ENCODE measurements at regions not wholly inside any gene's neighbourhood (a gene's known extent, or its start where the extent isn't known, plus 50 kb on each side); places are given as distances from the start of the nearest gene placed in this dataset.

DNA sequence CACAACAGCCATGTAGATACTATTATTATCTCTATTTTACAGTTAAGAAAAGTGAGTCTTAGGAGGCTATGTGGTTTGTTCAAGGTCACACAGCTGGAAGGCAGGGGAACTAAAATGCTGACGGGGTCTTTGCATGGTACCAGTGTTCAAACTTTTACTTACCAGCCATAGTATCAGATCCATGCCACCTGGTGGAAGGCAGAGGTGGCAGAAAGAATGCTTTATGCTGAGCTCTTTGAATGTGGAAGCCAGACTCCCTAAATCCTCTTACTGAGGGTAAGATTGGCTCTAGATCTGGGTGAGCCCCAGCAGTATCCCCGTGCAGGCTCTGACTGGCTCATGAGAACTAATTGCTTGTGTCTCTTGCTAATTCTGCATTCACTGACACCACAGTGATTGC is 54.3 kb upstream of the NAV2 start:
- Histone ChIP-seq H3K27me3 (ENCODE audit: control insufficient read depth, insufficient read depth, low read length) (no peaks in the 10 kb centered on the region), H3K4me1 (ENCODE audit: control insufficient read depth, insufficient read depth, low read length) (peaks cover 7% of the 10 kb centered on the region; the same call in 1 of the 2 replicates), H3K9me3 (ENCODE audit: control insufficient read depth, insufficient read depth, low read depth, low read length) (no peaks in the 10 kb centered on the region), H3K36me3 (ENCODE audit: control insufficient read depth, insufficient read depth, low read length) (no peaks in the 10 kb centered on the region), H3K4me3 (ENCODE audit: low read depth in 2 of 2, low read length in 2 of 2) (no peak overlapping the region), H3K27ac (ENCODE audit: low read length) (no peak overlapping the region)
- in situ Hi-C loops (cut with HindIII; ENCODE audit: low pct_unique_long_range_greater_than_20kb, low sequenced_read_pairs) (no loop called here), intact Hi-C loops (cut with micrococcal nuclease; ENCODE audit: unreplicated experiment) (no loop called here)
- ChIA-PET CTCF (interaction anchor here (0.5 to 1.8 kb wide), 5 partner anchors 12 to 1039 kb away, joined by 3 to 11 read pairs (median 6); no protein-coding TSS in a partner anchor), POLR2A (no interaction called here)
- peak; percentile 33; the same call in 1 of the 2 replicates for ATAC-seq
- BruUV-seq (replicated peaks) = no TSS peak
- DNase-seq (ENCODE audit: low read depth, low spot score) = no peak
- TF ChIP-seq, protein P1, sequence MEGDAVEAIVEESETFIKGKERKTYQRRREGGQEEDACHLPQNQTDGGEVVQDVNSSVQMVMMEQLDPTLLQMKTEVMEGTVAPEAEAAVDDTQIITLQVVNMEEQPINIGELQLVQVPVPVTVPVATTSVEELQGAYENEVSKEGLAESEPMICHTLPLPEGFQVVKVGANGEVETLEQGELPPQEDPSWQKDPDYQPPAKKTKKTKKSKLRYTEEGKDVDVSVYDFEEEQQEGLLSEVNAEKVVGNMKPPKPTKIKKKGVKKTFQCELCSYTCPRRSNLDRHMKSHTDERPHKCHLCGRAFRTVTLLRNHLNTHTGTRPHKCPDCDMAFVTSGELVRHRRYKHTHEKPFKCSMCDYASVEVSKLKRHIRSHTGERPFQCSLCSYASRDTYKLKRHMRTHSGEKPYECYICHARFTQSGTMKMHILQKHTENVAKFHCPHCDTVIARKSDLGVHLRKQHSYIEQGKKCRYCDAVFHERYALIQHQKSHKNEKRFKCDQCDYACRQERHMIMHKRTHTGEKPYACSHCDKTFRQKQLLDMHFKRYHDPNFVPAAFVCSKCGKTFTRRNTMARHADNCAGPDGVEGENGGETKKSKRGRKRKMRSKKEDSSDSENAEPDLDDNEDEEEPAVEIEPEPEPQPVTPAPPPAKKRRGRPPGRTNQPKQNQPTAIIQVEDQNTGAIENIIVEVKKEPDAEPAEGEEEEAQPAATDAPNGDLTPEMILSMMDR (IDR thresholded peaks at IDR 0.05) = peak; percentile 51
- no peak for TF ChIP-seq SIN3A (IDR thresholded peaks at IDR 0.05; ENCODE audit: borderline replicate concordance, insufficient read depth, low read depth, low read length)

DNA sequence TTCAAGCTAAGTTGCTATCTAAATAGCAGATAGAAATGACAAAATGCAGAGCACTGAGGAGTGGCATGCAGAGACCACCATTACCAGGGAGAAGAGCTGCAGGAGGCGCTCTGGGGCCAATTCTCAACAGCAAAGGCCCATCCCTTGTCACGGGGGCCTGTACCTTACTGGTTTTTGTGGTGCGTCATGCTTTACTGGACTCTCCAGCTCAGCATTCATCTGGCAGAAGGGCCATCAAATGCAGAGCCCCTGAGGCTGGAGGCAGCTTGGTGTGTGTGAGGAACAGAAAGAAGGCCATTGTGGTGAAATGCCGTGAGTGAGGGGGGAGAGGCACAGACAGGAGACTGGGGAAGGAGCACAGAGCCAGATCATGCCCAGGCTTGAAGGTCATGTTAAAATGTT is 56.5 kb upstream of the NAV2 start:
- intact Hi-C loops (cut with micrococcal nuclease; ENCODE audit: unreplicated experiment) = no loop called here
- Histone ChIP-seq H3K27ac (ENCODE audit: low read length) (no peak overlapping the region), H3K36me3 (ENCODE audit: control insufficient read depth, insufficient read depth, low read length) (no peaks in the 10 kb centered on the region), H3K9me3 (ENCODE audit: control insufficient read depth, insufficient read depth, low read depth, low read length) (no peaks in the 10 kb centered on the region), H3K4me1 (ENCODE audit: control insufficient read depth, insufficient read depth, low read length) (peaks cover 7% of the 10 kb centered on the region; the same call in 1 of the 2 replicates), H3K27me3 (ENCODE audit: control insufficient read depth, insufficient read depth, low read length) (no peaks in the 10 kb centered on the region), H3K4me3 (ENCODE audit: low read depth in 2 of 2, low read length in 2 of 2) (no peak overlapping the region)
- CTCF ChIA-PET = no interaction called here
- ATAC-seq (no peak), DNase-seq (ENCODE audit: low read depth, low spot score) (no peak)
- BruUV-seq (replicated peaks) = no TSS peak
- in situ Hi-C loops (cut with HindIII; ENCODE audit: low pct_unique_long_range_greater_than_20kb, low sequenced_read_pairs) = no loop called here
- TF ChIP-seq, protein P1 (IDR thresholded peaks at IDR 0.05) = no peak
- no peak for TF ChIP-seq POLR2AphosphoS5 (IDR thresholded peaks at IDR 0.05; ENCODE audit: low read depth, low read length)
- TF ChIP-seq, protein P2, sequence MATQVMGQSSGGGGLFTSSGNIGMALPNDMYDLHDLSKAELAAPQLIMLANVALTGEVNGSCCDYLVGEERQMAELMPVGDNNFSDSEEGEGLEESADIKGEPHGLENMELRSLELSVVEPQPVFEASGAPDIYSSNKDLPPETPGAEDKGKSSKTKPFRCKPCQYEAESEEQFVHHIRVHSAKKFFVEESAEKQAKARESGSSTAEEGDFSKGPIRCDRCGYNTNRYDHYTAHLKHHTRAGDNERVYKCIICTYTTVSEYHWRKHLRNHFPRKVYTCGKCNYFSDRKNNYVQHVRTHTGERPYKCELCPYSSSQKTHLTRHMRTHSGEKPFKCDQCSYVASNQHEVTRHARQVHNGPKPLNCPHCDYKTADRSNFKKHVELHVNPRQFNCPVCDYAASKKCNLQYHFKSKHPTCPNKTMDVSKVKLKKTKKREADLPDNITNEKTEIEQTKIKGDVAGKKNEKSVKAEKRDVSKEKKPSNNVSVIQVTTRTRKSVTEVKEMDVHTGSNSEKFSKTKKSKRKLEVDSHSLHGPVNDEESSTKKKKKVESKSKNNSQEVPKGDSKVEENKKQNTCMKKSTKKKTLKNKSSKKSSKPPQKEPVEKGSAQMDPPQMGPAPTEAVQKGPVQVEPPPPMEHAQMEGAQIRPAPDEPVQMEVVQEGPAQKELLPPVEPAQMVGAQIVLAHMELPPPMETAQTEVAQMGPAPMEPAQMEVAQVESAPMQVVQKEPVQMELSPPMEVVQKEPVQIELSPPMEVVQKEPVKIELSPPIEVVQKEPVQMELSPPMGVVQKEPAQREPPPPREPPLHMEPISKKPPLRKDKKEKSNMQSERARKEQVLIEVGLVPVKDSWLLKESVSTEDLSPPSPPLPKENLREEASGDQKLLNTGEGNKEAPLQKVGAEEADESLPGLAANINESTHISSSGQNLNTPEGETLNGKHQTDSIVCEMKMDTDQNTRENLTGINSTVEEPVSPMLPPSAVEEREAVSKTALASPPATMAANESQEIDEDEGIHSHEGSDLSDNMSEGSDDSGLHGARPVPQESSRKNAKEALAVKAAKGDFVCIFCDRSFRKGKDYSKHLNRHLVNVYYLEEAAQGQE (IDR thresholded peaks at IDR 0.05; ENCODE audit: insufficient read depth in 1 of 2, low read depth in 2 of 2, low read length in 1 of 2) = no peak
- no peak for TF ChIP-seq TCF7L2 (IDR thresholded peaks at IDR 0.05; ENCODE audit: low read depth, low read length)
- TF ChIP-seq SIN3A (IDR thresholded peaks at IDR 0.05; ENCODE audit: borderline replicate concordance, insufficient read depth, low read depth, low read length) = no peak
- POLR2A ChIA-PET = interaction anchor here (0.6 kb wide), 1 partner anchor 28 kb away, joined by 3 read pairs; no protein-coding TSS in a partner anchor
